ENCODE measurements at regions not wholly inside any gene's neighbourhood (a gene's known extent, or its start where the extent isn't known, plus 50 kb on each side); places are given as distances from the start of the nearest gene placed in this dataset.
A peak's percentile ranks its signal among the peaks of the same experiment; 100 is the strongest.

DNA sequence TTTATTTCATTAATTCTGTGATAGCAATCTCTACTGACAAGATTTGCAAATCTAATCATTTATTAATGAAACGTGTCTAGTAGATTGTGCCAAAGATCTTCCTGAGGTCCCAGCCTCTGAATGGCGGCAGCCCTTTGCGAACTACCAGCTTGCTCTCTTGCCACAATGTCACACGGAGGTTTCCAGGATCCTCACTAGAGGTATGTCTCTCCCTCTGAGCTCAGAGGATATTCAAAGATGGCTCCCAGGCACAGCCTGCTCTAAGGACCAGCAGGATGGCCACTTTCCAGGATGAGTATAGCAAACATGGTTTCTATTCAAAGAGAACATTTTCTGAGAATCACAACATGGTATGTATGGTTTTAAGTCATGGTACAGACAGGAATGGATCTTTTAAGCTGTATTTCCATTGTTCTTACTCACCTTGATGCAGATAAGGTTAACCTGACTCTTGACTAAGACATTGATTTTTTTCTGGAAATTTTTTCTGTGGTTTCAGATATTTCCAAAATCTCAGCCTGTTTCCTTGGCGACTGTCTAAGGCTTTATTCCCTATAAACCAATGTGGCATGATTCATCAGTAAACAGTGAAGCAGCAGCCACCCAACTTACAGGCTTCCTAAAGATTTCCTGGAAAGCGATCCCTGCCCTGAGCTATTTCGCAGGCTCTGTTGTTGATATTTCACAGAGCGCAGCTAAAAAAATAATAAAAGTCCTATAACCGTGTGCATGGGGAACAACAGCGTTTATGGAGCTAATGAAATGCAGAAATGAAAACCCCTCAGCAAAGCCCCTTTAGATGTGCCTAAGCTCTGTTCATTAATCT, 54.1 kb upstream of the KLF7 start:
- Histone ChIP-seq H3K4me2 (no peak overlapping the region), H3F3A (ENCODE audit: low read depth) (no peaks in the 10 kb centered on the region), H3K4me3 (no peak overlapping the region), H4K20me1 (ENCODE audit: low read depth) (no peaks in the 10 kb centered on the region), H3K79me2 (ENCODE audit: low read depth) (no peaks in the 10 kb centered on the region), H3K9ac (no peak overlapping the region), H3K36me3 (no peaks in the 10 kb centered on the region), H2AFZ (replicated peaks) (peak overlapping the region; percentile 66), H3K27ac (no peak overlapping the region), H3K4me1 (peaks cover 52% of the 10 kb centered on the region), H3K9me3 (ENCODE audit: low read depth) (no peaks in the 10 kb centered on the region), H3K27me3 (no peaks in the 10 kb centered on the region)
- Mint-ChIP-seq H3K9me3 (no peaks in the 10 kb centered on the region), H3K27me3 (ENCODE audit: insufficient read depth, low read depth) (peaks cover 8% of the 10 kb centered on the region), H3K4me1 (peaks cover 80% of the 10 kb centered on the region), H3K4me3 (no peak overlapping the region), H3K27ac (peak overlapping the region; percentile 97), H3K36me3 (no peaks in the 10 kb centered on the region)
- DNase-seq (ENCODE audit: low spot score), result no peak
- TF ChIP-seq EZH2phosphoT487 (IDR thresholded peaks at IDR 0.05) (no peak), EZH2 (IDR thresholded peaks at IDR 0.05) (no peak)
- TF ChIP-seq, protein P1, sequence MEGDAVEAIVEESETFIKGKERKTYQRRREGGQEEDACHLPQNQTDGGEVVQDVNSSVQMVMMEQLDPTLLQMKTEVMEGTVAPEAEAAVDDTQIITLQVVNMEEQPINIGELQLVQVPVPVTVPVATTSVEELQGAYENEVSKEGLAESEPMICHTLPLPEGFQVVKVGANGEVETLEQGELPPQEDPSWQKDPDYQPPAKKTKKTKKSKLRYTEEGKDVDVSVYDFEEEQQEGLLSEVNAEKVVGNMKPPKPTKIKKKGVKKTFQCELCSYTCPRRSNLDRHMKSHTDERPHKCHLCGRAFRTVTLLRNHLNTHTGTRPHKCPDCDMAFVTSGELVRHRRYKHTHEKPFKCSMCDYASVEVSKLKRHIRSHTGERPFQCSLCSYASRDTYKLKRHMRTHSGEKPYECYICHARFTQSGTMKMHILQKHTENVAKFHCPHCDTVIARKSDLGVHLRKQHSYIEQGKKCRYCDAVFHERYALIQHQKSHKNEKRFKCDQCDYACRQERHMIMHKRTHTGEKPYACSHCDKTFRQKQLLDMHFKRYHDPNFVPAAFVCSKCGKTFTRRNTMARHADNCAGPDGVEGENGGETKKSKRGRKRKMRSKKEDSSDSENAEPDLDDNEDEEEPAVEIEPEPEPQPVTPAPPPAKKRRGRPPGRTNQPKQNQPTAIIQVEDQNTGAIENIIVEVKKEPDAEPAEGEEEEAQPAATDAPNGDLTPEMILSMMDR (IDR thresholded peaks at IDR 0.05), result no peak

GRCh38 chr2:207221731-207222130, 56.0 kb upstream of the KLF7 start:
- H3K27me3 Mint-ChIP-seq (ENCODE audit: insufficient read depth, low read depth), result peaks cover 9% of the 10 kb centered on the region
- no peak for DNase-seq (ENCODE audit: low spot score)
- Histone ChIP-seq H3K27ac (no peak overlapping the region), H3F3A (ENCODE audit: low read depth) (peaks cover 14% of the 10 kb centered on the region), H2AFZ (replicated peaks) (peak overlapping the region; percentile 2), H3K36me3 (no peaks in the 10 kb centered on the region), H3K9ac (no peak overlapping the region), H3K27me3 (no peaks in the 10 kb centered on the region), H3K4me3 (no peak overlapping the region), H3K79me2 (ENCODE audit: low read depth) (no peaks in the 10 kb centered on the region), H3K9me3 (ENCODE audit: low read depth) (no peaks in the 10 kb centered on the region), H3K4me2 (no peak overlapping the region), H3K4me1 (peaks cover 53% of the 10 kb centered on the region), H4K20me1 (ENCODE audit: low read depth) (no peaks in the 10 kb centered on the region)
- H3K36me3 Mint-ChIP-seq, result no peaks in the 10 kb centered on the region
- peaks cover 80% of the 10 kb centered on the region for H3K4me1 Mint-ChIP-seq
- H3K27ac Mint-ChIP-seq, result no peak overlapping the region
- no peaks in the 10 kb centered on the region for H3K9me3 Mint-ChIP-seq
- TF ChIP-seq, protein P1 (IDR thresholded peaks at IDR 0.05), result no peak
- no peak for TF ChIP-seq EZH2 (IDR thresholded peaks at IDR 0.05)
- no peak for TF ChIP-seq EZH2phosphoT487 (IDR thresholded peaks at IDR 0.05)
- no peak overlapping the region for H3K4me3 Mint-ChIP-seq

GRCh38 chr2:207223051-207223450, 57.3 kb upstream of the KLF7 start:
- Histone ChIP-seq H2AFZ (replicated peaks) (no peak overlapping the region), H3F3A (ENCODE audit: low read depth) (peaks cover 26% of the 10 kb centered on the region), H3K4me3 (no peak overlapping the region), H3K4me1 (peaks cover 64% of the 10 kb centered on the region), H4K20me1 (ENCODE audit: low read depth) (no peaks in the 10 kb centered on the region), H3K79me2 (ENCODE audit: low read depth) (no peaks in the 10 kb centered on the region), H3K36me3 (no peaks in the 10 kb centered on the region), H3K4me2 (no peak overlapping the region), H3K9ac (no peak overlapping the region), H3K9me3 (ENCODE audit: low read depth) (no peaks in the 10 kb centered on the region), H3K27ac (no peak overlapping the region), H3K27me3 (no peaks in the 10 kb centered on the region)
- DNase-seq (ENCODE audit: low spot score), result no peak
- no peak overlapping the region for H3K27ac Mint-ChIP-seq
- H3K4me3 Mint-ChIP-seq, result no peak overlapping the region
- H3K9me3 Mint-ChIP-seq, result no peaks in the 10 kb centered on the region
- H3K4me1 Mint-ChIP-seq, result peaks cover 87% of the 10 kb centered on the region
- peaks cover 10% of the 10 kb centered on the region for H3K27me3 Mint-ChIP-seq (ENCODE audit: insufficient read depth, low read depth)
- no peaks in the 10 kb centered on the region for H3K36me3 Mint-ChIP-seq
- TF ChIP-seq, protein P1 (IDR thresholded peaks at IDR 0.05), result no peak
- TF ChIP-seq EZH2phosphoT487 (IDR thresholded peaks at IDR 0.05), result no peak
- TF ChIP-seq EZH2 (IDR thresholded peaks at IDR 0.05), result no peak

Measured in neural progenitor cell (in vitro differentiated cells).